Tibial nerve (tissue), 3 donors: ENCODE measurements at regions not wholly inside any gene's neighbourhood (a gene's known extent, or its start where the extent isn't known, plus 50 kb on each side); places are given as distances from the start of the nearest gene placed in this dataset.

ENCODE experiments used
- POLR2A ChIP-seq, 2 donors: fragments of 450-650 bp; IDR thresholded peaks; one replicate each; pipeline ENCODE4 v1.6.1; 2017; ENCODE audit warnings: antibody characterized with exemption in 2 of 2, mild to moderate bottlenecking in 2 of 2, moderate library complexity in 2 of 2
- TF ChIP-seq, protein P1 (sequence below), 5 experiments: fragments of 200-600 bp in 3 of 5; fragments of 450-650 bp in 2 of 5; sonication (generic) in 3 of 5; IDR thresholded peaks; one replicate each; pipeline ENCODE4 v1.5.1; 2016 to 2019; ENCODE audit warnings: antibody characterized with exemption in 5 of 5, mild to moderate bottlenecking in 3 of 5, moderate library complexity in 2 of 5

DNA sequence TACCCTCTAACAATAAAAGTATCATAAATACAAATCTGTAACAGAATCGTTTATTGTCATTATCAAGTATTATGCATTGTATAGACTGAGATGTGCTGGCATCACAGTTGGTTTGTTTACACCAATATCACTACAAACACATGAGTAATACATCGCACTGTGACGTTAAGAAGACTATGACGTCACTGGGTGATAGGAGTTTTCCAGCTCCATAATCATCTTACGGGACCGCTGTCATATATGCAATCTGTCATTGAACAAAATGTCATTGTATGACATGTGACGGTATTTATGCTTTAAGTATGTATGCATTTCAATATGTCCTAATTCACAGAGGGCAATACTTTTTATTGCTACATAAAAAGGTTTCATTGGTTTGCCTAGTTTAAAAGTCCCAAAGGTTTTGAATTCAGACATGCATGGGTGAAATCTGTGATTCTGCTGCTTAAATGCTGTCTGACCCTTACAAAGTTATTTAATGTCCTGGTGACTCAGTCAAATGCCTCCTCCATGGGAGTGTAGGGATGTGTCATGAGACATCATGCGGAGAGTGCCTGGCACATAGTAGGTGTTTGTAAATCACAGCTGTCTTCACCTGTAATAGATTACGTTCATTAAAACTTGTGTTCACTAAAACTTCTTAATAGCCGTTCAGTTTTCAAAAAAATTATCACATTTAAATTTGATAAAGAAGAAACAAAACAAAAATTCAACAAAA, 160.7 kb upstream of the PDE10A start:
- TF ChIP-seq, protein P1, sequence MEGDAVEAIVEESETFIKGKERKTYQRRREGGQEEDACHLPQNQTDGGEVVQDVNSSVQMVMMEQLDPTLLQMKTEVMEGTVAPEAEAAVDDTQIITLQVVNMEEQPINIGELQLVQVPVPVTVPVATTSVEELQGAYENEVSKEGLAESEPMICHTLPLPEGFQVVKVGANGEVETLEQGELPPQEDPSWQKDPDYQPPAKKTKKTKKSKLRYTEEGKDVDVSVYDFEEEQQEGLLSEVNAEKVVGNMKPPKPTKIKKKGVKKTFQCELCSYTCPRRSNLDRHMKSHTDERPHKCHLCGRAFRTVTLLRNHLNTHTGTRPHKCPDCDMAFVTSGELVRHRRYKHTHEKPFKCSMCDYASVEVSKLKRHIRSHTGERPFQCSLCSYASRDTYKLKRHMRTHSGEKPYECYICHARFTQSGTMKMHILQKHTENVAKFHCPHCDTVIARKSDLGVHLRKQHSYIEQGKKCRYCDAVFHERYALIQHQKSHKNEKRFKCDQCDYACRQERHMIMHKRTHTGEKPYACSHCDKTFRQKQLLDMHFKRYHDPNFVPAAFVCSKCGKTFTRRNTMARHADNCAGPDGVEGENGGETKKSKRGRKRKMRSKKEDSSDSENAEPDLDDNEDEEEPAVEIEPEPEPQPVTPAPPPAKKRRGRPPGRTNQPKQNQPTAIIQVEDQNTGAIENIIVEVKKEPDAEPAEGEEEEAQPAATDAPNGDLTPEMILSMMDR (IDR thresholded peaks at IDR 0.05): no peak
- TF ChIP-seq POLR2A (IDR thresholded peaks at IDR 0.05): no peak
